Stimulated activated naive CD8-positive, alpha-beta T cell treated with anti-CD3 and anti-CD28 coated beads, Interleukin-15, amount 100 ng/mL, for 72 hours (primary cell): ENCODE measurements at regions not wholly inside any gene's neighbourhood (a gene's known extent, or its start where the extent isn't known, plus 50 kb on each side); places are given as distances from the start of the nearest gene placed in this dataset.
A peak's percentile ranks its signal among the peaks of the same experiment; 100 is the strongest.
"Not testable (repeated sequence)": the region's sequence is repeated elsewhere in the genome, so short reads cannot be mapped to it uniquely, and the experiment has no call there.

Experiments
- ATAC-seq: fragments of 150-1000 bp; cut with Tn5 transposase; 2 replicates; pipeline ENCODE4 v1.10.0; 2021; ENCODE audit warnings: mild to moderate bottlenecking, moderate library complexity
- DNase-seq, 2 donors: peaks; one replicate each; pipeline ENCODE4 v3.0.0; 2021 to 2022
- H3K27ac Mint-ChIP-seq, 2 donors: one replicate each; pipeline ENCODE4 v1.8.0; 2022; ENCODE audit warnings: mild to moderate bottlenecking in 2 of 2, mixed read lengths in 2 of 2, moderate library complexity in 2 of 2
- H3K27me3 Mint-ChIP-seq: one replicate; pipeline ENCODE4 v1.8.0; 2022; ENCODE audit warnings: mixed read lengths
- H3K4me1 Mint-ChIP-seq: one replicate; pipeline ENCODE4 v1.8.0; 2022; ENCODE audit warnings: mild to moderate bottlenecking, mixed read lengths
- H3K4me3 Mint-ChIP-seq, 2 donors: one replicate each; pipeline ENCODE4 v1.8.0; 2022; ENCODE audit warnings: mild to moderate bottlenecking in 2 of 2, mixed read lengths in 2 of 2, moderate library complexity in 1 of 2
- H3K9me3 Mint-ChIP-seq, 2 donors: one replicate each; pipeline ENCODE4 v1.8.0; 2022; ENCODE audit warnings: mixed read lengths in 2 of 2

GRCh38 chr6:134640975-134641429 is 308.9 kb downstream of the ALDH8A1 start:
- Mint-ChIP-seq H3K27ac (no peak overlapping the region), H3K4me3 (no peak overlapping the region), H3K27me3 (no peaks in the 10 kb centered on the region), H3K4me1 (peaks cover 39% of the 10 kb centered on the region), H3K9me3 (no peaks in the 10 kb centered on the region)
- peak; percentile 69 to 80 for DNase-seq
- peak; percentile 91 for ATAC-seq

DNA sequence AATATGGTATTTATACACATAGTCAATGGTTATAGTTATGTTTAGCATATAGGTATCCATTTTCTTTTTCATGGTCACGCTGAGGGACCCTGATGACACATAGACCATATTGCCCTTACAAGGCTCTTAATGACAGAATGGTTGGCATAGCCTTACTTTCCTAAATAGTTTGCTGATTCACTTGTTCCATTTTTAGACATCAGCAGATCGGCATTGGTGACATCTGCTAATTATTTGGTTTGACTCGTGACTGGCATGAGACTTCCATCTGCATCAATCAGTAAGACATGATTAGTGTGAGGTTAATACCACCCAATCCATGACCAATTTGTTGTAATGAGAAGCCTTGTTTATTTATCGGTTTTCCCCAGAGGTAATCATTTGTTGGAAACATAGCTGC is 309.7 kb downstream of the ALDH8A1 start:
- peaks cover 41% of the 10 kb centered on the region for H3K4me1 Mint-ChIP-seq
- no peaks in the 10 kb centered on the region for H3K9me3 Mint-ChIP-seq
- H3K27me3 Mint-ChIP-seq, result no peaks in the 10 kb centered on the region
- ATAC-seq (no peak), DNase-seq (no peak)
- H3K27ac Mint-ChIP-seq, result no peak overlapping the region
- H3K4me3 Mint-ChIP-seq, result no peak overlapping the region

DNA sequence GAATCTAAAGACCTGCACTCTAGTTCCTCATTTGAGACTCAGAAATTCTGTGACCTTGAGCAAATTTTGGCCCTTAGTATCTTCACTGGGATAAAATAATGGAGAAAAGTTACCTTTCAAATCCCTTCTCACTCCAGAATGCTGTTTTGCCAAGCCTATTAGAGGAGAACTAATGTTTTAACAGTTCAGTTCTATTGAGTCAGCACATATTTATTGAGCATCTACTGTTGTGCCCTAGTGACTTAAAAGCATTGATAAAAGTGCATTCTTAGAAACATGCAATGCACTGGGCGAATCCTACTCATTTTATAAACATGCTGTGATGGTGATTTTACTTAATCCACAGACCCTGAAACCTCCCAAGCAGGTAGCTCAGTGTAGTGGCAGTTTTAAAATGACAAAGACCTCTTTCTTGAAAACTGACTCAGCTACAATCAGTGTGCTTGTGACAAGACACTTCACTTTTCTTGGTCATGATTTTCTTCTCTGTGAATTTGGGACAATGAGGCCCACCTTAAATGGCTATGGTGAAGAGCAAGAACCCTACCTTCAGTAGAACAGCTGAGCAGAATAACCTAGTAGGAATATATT is 312.0 kb downstream of the ALDH8A1 start:
- Mint-ChIP-seq H3K27me3 (no peaks in the 10 kb centered on the region), H3K4me3 (no peak overlapping the region), H3K4me1 (peaks cover 46% of the 10 kb centered on the region), H3K27ac (no peak overlapping the region), H3K9me3 (no peaks in the 10 kb centered on the region)
- ATAC-seq (no peak), DNase-seq (no peak)

DNA sequence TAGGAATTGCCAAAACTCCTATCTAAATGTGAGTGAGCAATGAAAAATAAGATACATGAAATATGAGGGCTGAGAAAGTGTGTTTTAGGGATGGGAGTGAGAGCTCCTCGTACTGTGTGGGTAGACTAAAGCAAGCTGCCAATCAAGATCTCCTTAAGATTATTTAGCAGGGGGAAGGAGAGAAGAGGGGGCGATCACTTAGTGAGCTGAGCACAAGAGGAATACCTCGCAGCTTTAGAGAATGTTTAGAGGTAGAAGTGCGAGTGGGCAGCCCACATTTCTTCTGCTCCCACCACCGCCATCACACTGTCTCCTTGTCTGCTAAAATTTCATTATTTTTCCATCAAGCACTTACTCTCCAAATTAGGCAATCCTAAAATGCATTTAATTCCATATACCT is 312.6 kb downstream of the ALDH8A1 start:
- Mint-ChIP-seq H3K27ac (no peak overlapping the region), H3K4me1 (peaks cover 51% of the 10 kb centered on the region), H3K9me3 (no peaks in the 10 kb centered on the region), H3K4me3 (no peak overlapping the region), H3K27me3 (no peaks in the 10 kb centered on the region)
- DNase-seq (no peak), ATAC-seq (no peak)

DNA sequence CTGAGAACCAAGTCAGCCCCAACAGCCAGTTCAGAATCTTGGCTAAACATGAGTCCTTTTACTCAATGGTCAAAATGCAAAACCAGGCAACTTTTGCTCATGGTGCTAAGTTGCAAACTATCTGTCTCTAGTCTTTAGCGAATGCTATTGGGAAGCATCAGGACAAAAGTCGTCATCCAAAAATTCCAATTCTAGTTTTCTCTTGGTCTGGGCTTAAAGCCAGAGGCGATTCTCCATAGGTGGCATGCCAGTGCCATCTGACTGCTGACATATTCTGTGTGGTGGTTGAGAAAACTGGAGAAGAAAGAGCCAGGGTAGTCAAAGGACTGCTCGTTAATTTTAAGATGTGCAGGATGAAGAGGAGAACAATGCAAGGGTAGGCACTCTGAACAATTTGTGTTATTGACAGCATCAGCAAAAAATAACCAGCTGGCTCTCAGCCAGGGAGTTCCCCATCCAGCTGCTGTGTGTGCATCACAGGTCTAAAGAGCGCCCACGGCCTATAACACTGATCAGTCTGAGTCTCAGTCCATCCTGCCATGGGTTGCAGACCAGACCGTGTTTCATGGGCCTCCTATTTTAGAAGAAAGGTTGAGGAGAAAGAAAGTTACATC is 313.6 kb downstream of the ALDH8A1 start:
- no peaks in the 10 kb centered on the region for H3K27me3 Mint-ChIP-seq
- peaks cover 51% of the 10 kb centered on the region for H3K4me1 Mint-ChIP-seq
- no peak overlapping the region for H3K27ac Mint-ChIP-seq
- ATAC-seq (peak; percentile 39), DNase-seq (peak; percentile 16 to 23)
- no peak overlapping the region for H3K4me3 Mint-ChIP-seq
- H3K9me3 Mint-ChIP-seq, result no peaks in the 10 kb centered on the region

DNA sequence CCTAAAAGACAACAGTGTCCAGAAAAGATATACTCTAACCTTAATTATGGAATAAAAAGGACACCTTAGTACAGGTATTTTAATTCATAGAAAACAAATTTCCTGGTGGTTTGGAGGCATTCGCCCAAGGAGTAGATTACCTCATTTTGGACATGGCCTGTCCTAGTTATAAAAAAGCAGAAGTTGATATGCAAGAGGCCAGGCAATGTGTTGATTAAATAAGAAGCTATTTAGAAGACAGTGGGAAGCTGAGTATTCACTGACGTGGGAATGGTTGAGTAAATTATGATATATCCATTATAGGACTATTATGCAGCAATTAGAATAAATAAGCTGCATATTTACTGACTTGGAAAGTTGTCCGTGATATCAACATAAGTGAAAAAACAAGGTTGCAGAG is 314.9 kb downstream of the ALDH8A1 start:
- Mint-ChIP-seq H3K4me3 (no peak overlapping the region), H3K27me3 (no peaks in the 10 kb centered on the region), H3K27ac (no peak overlapping the region), H3K9me3 (no peaks in the 10 kb centered on the region), H3K4me1 (peaks cover 42% of the 10 kb centered on the region)
- no peak for ATAC-seq
- DNase-seq, result no peak

DNA sequence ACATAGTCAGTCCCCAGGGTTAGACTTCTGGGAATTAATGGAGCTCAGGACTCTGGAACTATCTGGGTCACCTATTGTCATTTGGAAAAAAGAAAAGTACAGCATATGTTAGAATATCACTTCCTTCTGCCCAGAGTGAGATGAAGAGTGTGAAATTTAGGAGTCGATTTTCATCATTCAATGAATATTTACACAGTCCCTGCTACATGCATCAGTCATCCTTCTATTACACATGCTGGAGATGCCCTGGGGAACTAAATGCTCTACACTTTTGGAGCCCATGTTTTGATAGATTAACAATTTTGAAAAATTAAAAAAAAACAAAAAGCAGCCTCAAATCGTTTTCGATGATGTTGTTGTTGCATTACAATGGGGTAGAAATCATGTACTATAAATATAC is 315.4 kb downstream of the ALDH8A1 start:
- no peak overlapping the region for H3K4me3 Mint-ChIP-seq
- H3K4me1 Mint-ChIP-seq, result peaks cover 42% of the 10 kb centered on the region
- H3K27me3 Mint-ChIP-seq, result no peaks in the 10 kb centered on the region
- H3K27ac Mint-ChIP-seq, result no peak overlapping the region
- ATAC-seq (no peak), DNase-seq (no peak)
- no peaks in the 10 kb centered on the region for H3K9me3 Mint-ChIP-seq

GRCh38 chr6:134632982-134633940 is 315.3 kb upstream of the SGK1 start:
- H3K27me3 Mint-ChIP-seq, H3K9me3 Mint-ChIP-seq: not testable (repeated sequence)
- peak; percentile 33 to 65 for DNase-seq
- Mint-ChIP-seq H3K4me3 (peak overlapping the region; percentile 79 to 83), H3K27ac (peak overlapping the region; percentile 61 to 91), H3K4me1 (peaks cover 40% of the 10 kb centered on the region)
- peak; percentile 73 for ATAC-seq

DNA sequence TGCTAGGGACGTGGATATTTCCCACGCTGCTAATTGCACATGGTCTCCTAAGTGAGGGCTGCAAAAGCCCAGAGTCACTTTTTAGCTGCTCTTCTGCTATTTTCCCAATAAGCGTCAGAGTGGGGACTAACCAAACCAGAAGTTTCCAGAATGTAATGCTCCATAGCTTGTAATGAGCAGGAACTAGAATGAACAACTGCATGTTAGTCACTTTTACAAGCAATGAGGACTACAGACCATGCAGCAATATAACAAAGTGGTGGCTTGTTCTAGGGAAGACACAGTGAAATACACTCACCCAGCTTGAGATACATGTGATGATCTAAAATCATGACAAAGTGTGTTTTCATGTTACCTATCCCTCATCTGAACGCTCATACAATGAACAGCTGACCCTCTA is 314.1 kb upstream of the SGK1 start:
- ATAC-seq, result peak; percentile 44

GRCh38 chr6:134631398-134631924 is 313.5 kb upstream of the SGK1 start:
- Mint-ChIP-seq H3K9me3 (no peaks in the 10 kb centered on the region), H3K4me3 (no peak overlapping the region), H3K27ac (no peak overlapping the region), H3K4me1 (peaks cover 23% of the 10 kb centered on the region), H3K27me3 (no peaks in the 10 kb centered on the region)
- ATAC-seq (no peak), DNase-seq (no peak)

More for the DNA sequence above, 314.1 kb upstream of the SGK1 start:
- Mint-ChIP-seq H3K9me3 (no peaks in the 10 kb centered on the region), H3K4me1 (peaks cover 28% of the 10 kb centered on the region), H3K27me3 (no peaks in the 10 kb centered on the region), H3K4me3 (no peak overlapping the region), H3K27ac (no peak overlapping the region)
- DNase-seq, result no peak

- Mint-ChIP-seq H3K27ac (no peak overlapping the region), H3K27me3 (no peaks in the 10 kb centered on the region), H3K4me3 (no peak overlapping the region), H3K9me3 (no peaks in the 10 kb centered on the region), H3K4me1 (peaks cover 17% of the 10 kb centered on the region)
- ATAC-seq (no peak), DNase-seq (no peak)
Observed at GRCh38 chr6:134630508-134631121, 312.7 kb upstream of the SGK1 start.

- no peaks in the 10 kb centered on the region for H3K9me3 Mint-ChIP-seq
- DNase-seq, result no peak
Observed at GRCh38 chr6:134628154-134628553, 310.2 kb upstream of the SGK1 start.

DNA sequence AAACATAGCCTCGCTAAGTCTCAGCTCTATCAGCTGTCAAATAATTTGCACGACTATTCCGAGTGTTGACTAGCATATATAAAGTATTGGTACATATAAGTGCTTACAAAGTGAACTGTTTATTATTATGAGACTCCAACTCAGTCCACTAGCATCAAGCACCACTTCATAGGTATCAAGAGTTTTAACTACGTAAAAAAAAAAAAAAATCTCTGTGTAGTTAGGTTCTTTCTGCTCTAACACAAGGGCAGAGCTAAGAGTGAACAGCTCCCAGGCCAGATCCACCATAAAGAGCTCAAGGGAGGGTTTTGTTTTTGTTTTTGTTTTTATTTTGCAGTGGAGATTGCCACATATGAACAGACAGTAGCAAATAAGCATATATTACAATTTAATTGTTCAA is 309.8 kb upstream of the SGK1 start:
- Mint-ChIP-seq H3K27ac (no peak overlapping the region), H3K4me3 (no peak overlapping the region), H3K9me3 (no peaks in the 10 kb centered on the region), H3K27me3 (no peaks in the 10 kb centered on the region), H3K4me1 (peaks cover 14% of the 10 kb centered on the region)
- no peak for DNase-seq
- no peak for ATAC-seq

More at GRCh38 chr6:134628154-134628553, 310.2 kb upstream of the SGK1 start:
- H3K27ac Mint-ChIP-seq, result no peak overlapping the region
- H3K27me3 Mint-ChIP-seq, result no peaks in the 10 kb centered on the region
- peaks cover 17% of the 10 kb centered on the region for H3K4me1 Mint-ChIP-seq
- no peak overlapping the region for H3K4me3 Mint-ChIP-seq
- no peak for ATAC-seq

DNA sequence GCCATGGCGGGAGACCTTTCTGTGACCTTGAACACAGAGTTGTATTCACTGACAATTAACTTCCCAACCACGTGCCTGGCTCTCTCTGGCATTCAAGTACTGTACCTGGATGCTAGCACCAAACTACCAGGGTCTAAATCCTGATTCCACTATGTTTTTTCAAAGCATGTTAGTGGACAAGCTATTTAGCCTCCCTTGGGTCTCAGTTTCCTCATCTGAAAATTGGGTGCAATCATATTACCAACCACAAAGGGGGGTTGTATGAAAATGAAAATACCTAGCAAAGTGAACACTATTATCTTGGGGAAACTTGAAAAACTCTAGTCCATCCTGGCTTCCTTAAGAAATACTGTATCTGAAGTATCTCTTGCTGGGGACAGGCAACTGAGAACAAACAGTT is 308.7 kb upstream of the SGK1 start:
- DNase-seq (no peak), ATAC-seq (no peak)
- Mint-ChIP-seq H3K4me1 (peaks cover 10% of the 10 kb centered on the region), H3K27me3 (no peaks in the 10 kb centered on the region), H3K27ac (no peak overlapping the region), H3K9me3 (no peaks in the 10 kb centered on the region), H3K4me3 (no peak overlapping the region)

- Mint-ChIP-seq H3K9me3 (no peaks in the 10 kb centered on the region), H3K27me3 (no peaks in the 10 kb centered on the region), H3K4me1 (peaks cover 5% of the 10 kb centered on the region), H3K27ac (no peak overlapping the region), H3K4me3 (no peak overlapping the region)
- no peak for ATAC-seq
- DNase-seq, result no peak
Observed at GRCh38 chr6:134626086-134626485, 308.2 kb upstream of the SGK1 start.
